ENCODE measurements at regions not wholly inside any gene's neighbourhood (a gene's known extent, or its start where the extent isn't known, plus 50 kb on each side); places are given as distances from the start of the nearest gene placed in this dataset.

GRCh38 chr4:12926189-12927066 is 557.7 kb downstream of the RAB28 start (continued):
- TF ChIP-seq ZNF644 (CRISPR knock-in tag; IDR thresholded peaks at IDR 0.05; ENCODE audit: low read depth) (peak; percentile 85), POLR2G (IDR thresholded peaks at IDR 0.05; ENCODE audit: low read depth, low read length) (no peak), ZNF564 (CRISPR knock-in tag; IDR thresholded peaks at IDR 0.05) (no peak), FOXP4 (CRISPR knock-in tag; IDR thresholded peaks at IDR 0.05) (peak; percentile 96), KLF13 (CRISPR knock-in tag; IDR thresholded peaks at IDR 0.05) (no peak), ZNF281 (CRISPR knock-in tag; IDR thresholded peaks at IDR 0.05; ENCODE audit: borderline replicate concordance) (peak; percentile 41; the same call in 1 of the 2 replicates), PAX8 (CRISPR knock-in tag; IDR thresholded peaks at IDR 0.05; ENCODE audit: borderline replicate concordance) (no peak), KLF16 (CRISPR knock-in tag; IDR thresholded peaks at IDR 0.05) (peak in 1 of 2 experiments; percentile 56; a peak in 1 of 4 replicates), ARID3A (IDR thresholded peaks at IDR 0.05; ENCODE audit: low read depth, low read length) (0 out of 2 replicates have a peak, but pooled peaks have one; percentile 16), SOX6 (IDR thresholded peaks at IDR 0.05) (no peak), SOX6 (CRISPR knock-in tag; IDR thresholded peaks at IDR 0.05) (peak; percentile 80), ZSCAN20 (CRISPR knock-in tag; IDR thresholded peaks at IDR 0.05; ENCODE audit: borderline replicate concordance) (no peak), ZNF619 (CRISPR knock-in tag; IDR thresholded peaks at IDR 0.05) (no peak), ZNF331 (CRISPR knock-in tag; IDR thresholded peaks at IDR 0.05) (peak; percentile 79), PAXIP1 (CRISPR knock-in tag; conservative IDR thresholded peaks at IDR 0.05) (peak; percentile 92), PHF8 (CRISPR knock-in tag; IDR thresholded peaks at IDR 0.05) (0 out of 2 replicates have a peak, but pooled peaks have one; percentile 21), ZNF350 (CRISPR knock-in tag; IDR thresholded peaks at IDR 0.05; ENCODE audit: borderline replicate concordance, low read depth) (peak; percentile 74; the same call in 1 of the 2 replicates)
- TF ChIP-seq, protein P1, sequence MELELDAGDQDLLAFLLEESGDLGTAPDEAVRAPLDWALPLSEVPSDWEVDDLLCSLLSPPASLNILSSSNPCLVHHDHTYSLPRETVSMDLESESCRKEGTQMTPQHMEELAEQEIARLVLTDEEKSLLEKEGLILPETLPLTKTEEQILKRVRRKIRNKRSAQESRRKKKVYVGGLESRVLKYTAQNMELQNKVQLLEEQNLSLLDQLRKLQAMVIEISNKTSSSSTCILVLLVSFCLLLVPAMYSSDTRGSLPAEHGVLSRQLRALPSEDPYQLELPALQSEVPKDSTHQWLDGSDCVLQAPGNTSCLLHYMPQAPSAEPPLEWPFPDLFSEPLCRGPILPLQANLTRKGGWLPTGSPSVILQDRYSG (CRISPR knock-in tag; IDR thresholded peaks at IDR 0.05) = no peak

Data from HepG2 (cell line).